GM19395 (cell line): ENCODE measurements at regions not wholly inside any gene's neighbourhood (a gene's known extent, or its start where the extent isn't known, plus 50 kb on each side); places are given as distances from the start of the nearest gene placed in this dataset.

ENCODE experiments used
- ATAC-seq: cut with Tn5 transposase; IDR thresholded peaks from one replicate; pipeline ENCODE4 v1.9.1; 2021; ENCODE audit warnings: mild to moderate bottlenecking, moderate library complexity; ENCODE audit not compliant: unreplicated experiment

DNA sequence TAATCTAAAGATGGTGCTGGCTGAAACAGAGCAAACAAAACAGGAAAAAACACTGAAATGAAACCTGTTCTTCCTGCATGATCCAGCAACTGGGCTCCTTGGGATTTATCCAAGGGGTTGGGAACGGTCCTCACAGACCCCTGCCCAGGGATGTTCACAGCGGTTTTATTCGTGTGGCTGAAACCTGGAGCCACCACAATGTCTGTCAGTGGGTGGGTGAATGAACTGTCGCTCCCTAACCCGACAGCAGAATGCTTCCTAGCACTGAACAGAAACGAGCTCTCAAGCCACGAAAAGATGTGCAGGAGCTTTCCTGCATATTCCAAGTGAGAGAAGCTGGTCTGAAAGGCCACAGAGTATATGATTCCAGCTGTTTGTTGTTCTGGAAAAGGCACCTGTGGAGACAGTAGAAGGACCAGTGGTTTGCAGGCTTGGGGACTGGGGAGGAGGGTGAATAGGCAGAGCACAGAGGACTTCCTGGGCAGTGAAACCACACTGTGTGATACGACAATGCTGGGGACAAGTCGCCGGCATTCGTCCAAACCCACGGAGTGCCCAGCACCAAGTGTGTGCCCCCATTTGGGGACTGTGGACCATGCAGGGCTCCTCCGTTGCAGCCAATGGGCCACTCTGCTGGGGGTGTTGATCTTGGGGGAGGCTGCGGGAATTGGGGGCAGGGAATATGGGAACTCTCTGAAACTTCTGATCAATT, 73.9 kb downstream of the TEX29 start:
- no peak for ATAC-seq

DNA sequence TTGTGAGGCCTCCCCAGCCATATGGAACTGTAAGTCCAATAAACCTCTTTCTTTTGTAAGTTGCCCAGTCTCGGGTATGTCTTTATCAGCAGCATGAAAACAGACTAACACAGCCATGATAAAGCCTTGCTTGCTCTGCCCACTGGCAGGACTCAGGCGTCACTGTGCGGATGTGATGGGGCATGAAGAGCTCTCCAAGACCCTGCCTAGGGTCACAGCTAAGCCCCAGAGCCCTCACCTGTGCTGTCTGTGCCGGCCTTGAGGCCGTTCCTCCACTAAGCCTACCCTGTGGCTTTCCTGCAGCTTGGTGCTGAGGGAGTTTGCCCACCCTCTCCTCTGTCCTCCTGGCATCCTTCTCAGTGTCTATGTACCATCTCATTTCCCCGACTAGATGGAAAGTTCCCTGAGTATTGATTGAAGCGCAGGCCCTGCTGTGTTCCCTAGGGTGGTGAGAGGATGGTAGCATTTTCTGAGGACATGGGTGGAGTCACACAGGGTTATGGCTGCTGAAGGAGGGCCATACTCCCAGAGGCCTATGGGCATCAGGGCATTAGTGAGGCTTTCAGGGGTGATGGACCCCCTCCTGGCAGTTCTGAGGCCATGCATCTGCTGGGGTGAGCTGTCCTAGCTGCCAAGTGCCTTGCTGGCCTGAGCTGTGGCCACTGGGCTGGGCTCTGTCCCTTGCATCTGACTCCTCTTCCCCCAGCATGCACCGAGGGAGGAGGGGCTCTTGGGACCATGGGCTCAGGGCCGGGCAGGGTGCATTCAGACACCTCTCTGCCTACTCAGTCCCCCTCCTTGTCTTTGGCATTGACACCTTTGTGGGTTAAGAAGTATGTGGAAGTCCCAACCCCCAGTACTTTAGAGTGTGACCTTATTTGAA, 75.3 kb downstream of the TEX29 start:
- no peak for ATAC-seq

DNA sequence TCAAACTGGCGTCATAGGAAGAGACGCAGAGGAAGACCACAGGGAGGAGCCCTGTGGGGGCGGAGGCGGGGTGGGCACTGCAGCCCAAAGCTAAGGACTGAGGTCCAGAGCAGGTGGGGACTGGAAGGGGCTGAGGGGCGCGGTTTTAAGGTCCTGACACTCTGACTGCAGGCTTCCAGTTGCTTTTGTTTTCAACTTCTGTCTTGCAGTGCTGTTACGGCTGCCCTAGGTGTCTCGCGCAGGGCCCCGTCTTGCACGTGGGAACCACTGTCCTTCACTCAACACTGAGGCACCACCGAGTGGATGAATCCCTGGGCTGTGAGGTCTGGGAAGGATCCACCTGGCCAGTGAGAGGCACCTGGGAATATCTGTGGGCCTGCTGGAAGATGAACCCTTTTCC, 76.0 kb downstream of the TEX29 start:
- ATAC-seq: no peak

DNA sequence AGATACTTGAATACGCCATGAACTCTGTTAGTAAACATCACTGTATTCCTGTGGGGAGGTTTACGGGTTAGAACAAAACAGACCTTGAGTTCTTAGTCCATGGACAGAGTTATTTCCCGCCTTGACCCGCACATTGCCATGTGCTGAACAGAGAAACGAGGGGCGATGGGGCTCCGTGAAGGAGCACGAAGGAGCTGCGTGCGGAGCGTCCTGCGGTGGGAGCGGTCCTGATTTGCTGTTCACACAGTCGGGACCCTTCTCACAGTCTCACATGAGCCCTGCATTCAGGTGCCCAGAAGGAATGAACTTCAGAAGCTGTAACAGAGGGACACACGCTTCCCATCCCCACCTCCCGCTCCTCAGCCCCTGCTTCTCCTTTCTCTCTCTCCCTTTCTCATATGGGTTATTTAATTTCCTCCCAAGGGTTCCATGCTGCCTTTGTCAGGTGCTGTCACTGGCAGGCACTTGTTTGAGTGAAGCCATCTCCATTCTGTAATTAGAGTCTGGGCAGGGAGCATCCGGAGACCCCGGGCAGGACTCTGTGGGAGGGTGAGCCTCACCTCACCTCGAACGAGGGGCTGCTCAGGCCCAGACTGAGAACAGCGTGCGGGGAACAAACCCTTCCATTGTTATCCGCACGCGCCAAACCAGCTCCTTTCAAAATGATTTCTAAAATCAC, 76.9 kb downstream of the TEX29 start:
- ATAC-seq: no peak

DNA sequence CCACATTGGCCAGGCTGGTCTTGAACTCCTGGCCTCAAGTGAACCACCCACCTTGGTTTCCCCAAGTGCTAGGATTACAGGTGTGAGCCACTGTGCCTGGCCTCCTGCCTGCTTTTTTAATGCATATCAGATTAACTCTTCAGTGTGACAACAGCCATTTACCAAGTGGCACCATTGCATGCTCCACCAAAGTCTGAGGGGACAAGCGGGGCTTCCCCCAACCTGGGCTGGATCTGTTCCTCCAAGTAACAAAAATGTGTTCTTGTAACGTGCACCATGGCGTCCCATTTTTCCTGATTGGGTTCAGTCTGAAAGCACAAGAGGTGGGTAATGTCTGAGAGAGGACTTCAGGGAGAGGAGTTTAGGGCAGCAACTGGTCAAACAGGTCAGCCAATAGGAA, 77.8 kb downstream of the TEX29 start:
- no peak for ATAC-seq

DNA sequence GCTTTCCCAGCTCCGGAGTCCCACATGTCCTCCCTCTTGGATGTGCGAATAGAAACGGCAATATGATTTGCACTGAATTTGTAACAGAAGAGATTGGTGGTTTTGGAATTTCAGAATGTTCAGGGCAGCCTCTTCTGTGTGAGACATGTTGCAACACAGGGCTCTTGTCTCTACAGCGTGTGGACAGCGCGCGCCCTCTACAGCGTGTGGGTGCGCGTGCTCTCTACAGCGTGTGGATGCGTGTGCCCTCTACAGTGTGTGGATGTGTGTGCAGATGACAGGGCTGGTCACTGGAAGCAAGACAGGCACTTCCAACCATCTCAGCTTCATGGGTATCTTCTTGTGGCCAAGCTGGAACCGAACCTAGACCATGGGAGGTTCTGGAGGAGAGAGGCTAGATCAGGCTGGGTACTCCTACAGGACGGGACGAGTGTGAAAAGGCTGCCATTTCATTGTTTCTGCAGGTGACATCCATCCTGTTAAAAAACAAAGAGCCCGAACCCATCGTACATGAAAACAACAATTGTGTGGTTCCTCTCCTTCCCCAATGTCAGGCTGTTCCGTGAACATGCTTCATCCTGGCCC, 78.4 kb downstream of the TEX29 start:
- ATAC-seq: no peak

DNA sequence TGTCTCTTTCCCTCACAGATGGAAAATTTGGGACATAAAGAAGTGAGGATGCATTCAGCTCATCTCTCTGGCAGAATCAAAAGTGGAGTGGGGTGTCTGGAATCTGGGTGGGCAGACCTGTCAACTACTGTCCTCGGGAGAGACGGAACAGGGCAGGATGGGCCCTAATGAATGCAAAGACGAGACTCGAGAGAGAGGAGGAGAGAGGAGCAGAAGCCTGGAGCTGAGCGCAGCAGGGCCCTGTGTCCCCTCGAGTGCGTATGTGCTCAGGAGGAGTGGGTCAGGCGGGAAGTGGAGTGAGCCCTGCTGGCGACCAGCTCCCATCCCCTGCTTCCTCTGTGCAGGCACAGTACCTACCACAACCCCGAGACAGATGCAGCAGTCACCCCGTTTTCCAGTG, 78.9 kb downstream of the TEX29 start:
- no peak for ATAC-seq

DNA sequence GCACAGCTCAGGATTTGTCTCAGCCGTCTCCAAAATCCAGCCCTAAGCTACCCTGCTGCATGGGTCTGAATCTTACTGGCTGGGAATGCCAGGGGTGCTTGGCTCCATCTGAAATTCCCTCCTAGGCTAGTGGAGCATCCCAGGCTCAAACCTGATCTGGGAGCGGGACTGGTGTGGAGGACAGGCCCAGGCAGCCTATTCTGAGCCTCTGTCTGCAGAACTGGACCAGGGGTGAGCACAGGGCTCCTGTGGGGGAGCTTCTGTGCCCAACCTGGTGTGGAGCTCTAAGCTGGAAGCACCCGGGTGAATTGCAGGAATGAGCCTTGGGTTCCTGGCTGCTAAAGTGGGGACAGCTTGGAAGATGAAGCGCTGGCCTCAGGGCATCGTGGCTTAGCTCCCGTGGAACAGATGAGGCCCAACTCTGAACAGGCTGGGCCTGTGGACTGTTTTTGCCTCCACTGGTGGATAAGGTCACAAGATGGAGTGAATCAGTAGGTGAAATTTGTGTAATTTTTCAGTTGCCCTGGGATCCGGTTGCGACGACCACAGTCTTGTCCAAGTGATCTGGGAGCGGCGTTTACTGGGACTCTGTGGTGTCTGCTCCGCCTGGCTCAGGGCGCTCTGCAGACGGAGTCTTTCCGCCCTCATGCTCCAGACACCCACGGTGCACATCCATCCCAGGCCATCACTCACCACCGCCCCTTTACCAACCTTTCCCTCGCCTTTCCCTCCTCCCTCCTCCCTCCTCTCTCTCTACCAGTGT, 79.5 kb downstream of the TEX29 start:
- no peak for ATAC-seq

DNA sequence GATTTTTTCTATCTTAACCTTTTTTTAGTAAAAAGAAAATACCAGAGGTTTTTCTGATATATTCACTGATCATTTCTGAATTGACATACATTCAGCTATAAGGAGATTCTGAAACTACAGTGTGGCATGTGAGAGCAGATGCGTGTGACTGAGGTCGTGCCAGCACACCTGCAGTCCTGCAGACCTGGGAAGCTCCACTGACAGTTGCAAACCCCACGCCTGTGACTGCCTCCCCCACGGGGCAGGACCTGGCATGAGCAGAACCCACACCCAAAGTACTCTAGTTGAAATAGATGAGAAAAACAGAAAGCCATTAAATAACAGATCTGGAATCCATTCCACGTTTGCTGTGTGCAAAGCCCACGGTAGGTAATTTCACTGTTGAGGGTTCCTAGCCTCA, 80.7 kb downstream of the TEX29 start:
- ATAC-seq: no peak

DNA sequence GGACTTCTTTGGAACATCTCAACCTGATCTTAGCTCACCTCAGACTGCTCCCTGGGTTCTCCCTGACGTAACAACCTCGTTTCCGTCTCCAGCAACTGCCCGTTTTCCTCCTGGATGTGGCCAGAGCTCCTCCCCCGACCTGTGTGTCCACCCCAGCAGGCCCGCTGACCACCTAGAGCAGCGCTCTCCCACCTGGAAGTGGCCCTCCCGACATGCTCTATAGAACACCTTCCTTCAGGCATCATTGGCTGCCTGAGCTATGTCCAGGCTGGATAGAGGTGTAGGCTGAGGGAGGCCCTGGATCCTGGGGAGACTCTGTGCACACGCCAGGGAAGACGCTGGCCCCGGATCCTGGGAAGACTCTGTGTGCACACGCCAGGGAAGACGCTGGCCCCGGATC, 81.3 kb downstream of the TEX29 start:
- ATAC-seq: no peak

DNA sequence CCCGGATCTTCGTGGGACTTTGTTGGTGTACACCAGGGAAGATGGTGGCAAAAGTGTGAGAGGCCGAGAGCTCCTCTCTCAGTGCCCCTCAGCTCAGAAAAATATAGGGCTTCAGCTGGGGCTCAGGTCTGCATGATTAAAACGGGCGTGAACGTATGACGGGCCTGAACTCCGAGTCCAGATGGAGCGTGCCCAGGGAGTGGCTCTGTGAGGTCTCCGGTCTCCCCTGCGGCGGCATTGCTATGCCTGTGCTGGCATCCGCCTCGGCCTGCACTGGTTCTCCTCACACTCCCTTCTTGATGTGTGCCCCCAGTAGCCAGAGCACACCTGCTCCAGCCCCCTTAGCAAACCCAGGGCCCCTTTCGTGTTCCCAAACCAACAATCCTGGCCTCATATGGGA, 82.0 kb downstream of the TEX29 start:
- no peak for ATAC-seq

DNA sequence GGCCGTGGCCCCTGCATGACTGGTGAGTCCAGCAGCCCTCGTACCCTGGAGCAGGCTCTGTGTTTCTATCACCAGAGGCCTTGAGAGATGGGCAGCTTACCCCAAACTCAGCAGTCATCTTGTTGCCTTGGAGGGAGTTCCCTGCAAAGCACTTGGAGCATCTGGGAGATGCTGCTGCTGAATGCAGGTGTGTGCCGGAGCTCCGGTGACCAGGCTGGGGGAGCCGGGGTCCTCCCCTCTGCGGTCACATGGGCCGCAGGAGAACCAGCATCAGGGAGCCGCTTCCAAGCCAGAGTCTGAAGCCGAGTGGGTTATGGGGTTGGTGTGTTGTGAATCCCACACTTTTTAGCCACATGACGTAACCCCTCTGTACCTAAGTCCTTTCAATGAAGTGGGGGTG, 82.8 kb downstream of the TEX29 start:
- ATAC-seq: no peak

DNA sequence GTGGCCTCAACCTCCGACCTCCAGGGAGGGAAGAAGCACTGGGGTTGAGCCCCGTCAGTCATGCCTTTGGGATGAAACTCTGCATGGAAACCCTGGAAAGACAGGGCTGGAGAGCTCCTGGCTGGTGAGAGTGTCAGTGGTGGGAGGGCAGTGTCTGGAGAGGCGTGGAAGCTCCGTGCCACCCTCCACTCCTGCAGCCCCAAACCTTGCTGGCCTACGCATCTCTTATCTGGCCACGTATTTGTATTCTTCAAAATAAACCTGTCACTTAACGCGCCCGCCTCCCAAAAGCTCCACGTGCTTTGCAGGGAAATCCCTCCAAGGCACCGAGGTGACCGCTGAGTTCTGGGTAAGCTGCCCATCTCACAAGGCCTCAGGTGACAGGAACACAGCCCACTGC, 84.3 kb downstream of the TEX29 start:
- no peak for ATAC-seq

DNA sequence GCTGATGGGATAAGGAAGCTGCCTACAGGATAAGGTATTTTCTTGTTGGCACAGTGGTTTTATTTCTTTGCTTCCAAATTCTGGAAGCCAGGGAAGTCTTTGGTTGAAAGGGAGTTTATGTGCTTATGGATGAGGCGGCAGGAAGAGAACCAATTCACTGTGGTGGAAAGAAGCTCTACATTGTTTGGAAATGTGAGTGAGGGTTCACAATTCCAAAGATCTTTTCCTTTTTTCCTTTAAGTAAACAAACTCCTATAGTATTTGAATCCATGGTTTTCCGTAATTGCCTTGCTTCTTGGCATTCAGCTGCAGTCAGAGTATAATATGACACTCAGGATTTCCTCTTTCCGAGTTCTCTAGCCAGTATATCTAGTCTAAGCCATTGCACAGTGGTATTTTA, 86.2 kb downstream of the TEX29 start:
- ATAC-seq: no peak

DNA sequence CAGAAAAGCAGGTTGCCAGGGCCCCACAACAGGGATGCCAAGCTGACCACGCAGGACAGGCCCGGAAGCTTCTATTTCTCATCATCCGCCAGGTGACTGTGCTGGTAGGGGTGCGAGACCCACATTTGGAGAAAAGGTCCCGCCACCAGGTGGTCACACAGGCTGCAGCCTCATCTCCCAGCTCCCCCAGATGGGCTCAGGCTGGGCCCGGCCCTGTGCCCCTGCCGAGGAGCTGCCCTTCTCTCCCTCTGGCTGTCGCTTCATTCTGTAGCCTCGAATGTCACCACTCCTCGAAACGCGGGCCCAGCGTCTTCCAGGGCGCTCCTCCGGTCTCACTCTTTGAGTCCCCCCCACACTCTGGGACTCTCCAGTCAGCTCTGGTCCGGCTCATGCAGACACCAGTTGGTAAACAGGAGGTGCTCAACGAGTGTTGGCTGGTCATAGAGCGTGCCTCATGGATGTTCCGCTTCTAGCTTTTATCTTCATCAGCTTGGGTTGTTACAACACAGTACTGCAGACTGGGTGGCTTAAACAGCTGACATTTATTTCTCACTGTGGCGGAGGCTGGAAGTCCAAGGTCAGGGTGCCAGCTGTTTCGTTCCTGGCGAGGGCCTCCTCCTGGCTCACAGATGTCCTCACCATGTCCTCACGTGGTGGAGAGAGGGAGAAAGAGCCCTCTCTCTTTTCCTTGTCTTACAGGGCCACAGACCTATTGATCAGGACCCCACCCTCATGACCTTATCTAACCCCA, 87.1 kb downstream of the TEX29 start:
- no peak for ATAC-seq

DNA sequence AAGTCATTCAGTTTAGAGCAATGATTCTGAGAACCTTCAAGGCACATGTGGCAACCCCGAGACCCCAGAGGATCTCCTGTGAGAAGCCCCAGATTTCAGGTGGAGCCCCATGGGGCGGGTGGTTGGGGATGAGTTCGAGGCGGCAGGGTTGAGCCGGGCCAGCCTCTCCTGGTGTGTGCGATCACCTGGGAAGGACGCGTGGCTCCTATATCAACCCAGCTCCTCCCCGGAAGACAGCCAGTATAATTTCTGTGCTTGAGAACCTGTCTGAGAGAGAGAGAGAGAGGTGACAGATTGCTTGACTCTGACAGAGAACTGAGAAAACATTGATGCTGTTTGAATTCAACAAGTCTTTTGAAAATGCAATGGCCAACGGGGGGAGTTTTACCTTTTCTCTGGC, 89.0 kb downstream of the TEX29 start:
- ATAC-seq: no peak

DNA sequence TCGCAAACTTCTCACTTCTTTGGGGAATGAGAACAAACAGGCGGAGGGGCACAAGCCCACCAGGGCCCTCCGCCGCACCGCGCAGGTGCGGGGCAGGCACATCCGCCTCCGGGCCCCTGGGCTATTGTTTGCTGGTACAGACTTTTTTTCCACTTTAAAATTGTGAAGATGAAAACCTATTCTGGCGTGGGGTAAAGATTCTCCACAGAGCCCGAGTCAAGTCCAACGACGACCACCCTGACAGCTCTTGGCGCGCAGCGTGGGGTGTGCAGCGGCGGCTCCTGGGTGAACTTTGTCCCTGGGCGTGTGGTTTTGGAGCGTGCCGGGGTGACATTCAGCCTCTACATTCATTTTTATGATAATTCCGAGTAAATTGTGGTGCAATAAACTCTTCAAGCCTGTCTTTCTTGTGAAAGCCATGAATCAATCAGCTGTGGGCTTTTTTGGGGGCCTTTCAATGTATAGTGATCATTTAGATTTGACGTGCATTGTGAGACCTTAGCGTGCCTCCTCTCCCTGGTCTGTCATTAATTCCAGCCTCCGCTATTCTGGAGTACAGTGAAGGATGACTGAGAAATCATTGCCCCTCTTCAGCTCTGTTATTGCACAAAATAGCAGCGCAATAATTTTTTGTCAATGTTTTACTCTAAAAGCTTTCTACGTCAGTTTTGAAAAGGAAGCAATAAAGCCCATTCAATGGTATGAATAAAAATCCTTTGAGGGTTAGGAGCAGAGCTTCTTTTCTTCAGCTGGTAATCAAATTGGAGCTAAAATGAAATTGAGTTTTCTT, 90.0 kb downstream of the TEX29 start:
- ATAC-seq: no peak

DNA sequence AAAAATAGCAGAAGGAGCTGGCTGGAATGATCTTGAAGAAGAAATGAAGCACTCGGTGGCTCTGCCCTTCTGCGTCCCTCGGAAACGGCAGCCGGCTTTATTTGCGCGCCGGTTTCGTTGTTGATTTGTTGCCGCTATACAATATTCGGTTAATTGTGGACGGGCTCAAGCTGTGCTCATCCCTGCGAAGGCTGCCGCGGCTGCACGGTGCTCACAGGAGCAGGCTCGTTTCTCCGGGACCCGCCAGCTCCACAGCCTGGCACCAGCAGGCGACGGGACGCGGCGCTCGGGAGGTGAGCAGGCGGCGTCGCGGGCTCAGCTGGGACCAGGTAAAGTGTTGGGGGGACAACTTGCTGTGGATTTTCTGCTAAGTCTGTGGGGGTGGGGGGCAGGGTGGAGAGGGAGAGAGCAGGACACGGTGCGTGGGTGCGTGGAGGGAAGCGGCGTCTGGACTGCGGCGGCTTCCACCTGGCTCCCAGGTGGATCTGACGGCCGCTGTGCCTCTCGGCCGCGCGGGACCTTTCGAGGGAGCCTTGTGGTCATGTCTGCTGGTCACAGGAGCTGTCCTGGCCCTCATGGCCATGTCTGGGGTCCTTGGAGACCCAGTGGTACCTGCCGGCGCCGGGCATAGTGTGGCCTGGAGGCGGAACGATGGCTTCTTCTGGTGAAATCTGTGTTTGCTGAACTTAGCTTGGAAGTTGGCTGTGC, 90.9 kb downstream of the TEX29 start:
- no peak for ATAC-seq
